IPS DF 6.9 (cell line): ENCODE measurements at regions not wholly inside any gene's neighbourhood (a gene's known extent, or its start where the extent isn't known, plus 50 kb on each side); places are given as distances from the start of the nearest gene placed in this dataset.

Experiments
- DNase-seq: peaks from one replicate; pipeline ENCODE4 v3.0.0-alpha.2; 2013; ENCODE audit warnings: low read depth, low spot score
- H3K27ac ChIP-seq: one replicate; pipeline ENCODE4 v1.5.1; 2013; ENCODE audit warnings: low read length, control low read depth
- H3K27me3 ChIP-seq: 2 replicates; pipeline ENCODE4 v1.6.1; 2013; ENCODE audit warnings: mild to moderate bottlenecking, low read length; ENCODE audit not compliant: control insufficient read depth, insufficient read depth
- H3K36me3 ChIP-seq: 2 replicates; pipeline ENCODE4 v1.6.1; 2013; ENCODE audit warnings: low read length; ENCODE audit not compliant: control insufficient read depth, insufficient read depth
- H3K4me1 ChIP-seq: 2 replicates; pipeline ENCODE4 v1.6.1; 2013; ENCODE audit warnings: low read length; ENCODE audit not compliant: control insufficient read depth, insufficient read depth
- H3K4me3 ChIP-seq: 2 replicates; pipeline ENCODE4 v1.5.1; 2013; ENCODE audit warnings: mild to moderate bottlenecking, low read length
- H3K9me3 ChIP-seq: 2 replicates; pipeline ENCODE4 v1.6.1; 2013; ENCODE audit warnings: low read length, inconsistent platforms; ENCODE audit not compliant: control insufficient read depth, insufficient read depth
- WGBS: extraction: QIAGEN DNeasy Blood & Tissue Kit; methylation state at CpG from one replicate; pipeline ENCODE4 v1.1.7; 2013; ENCODE audit warnings: mixed read lengths, missing lambda C conversion rate; ENCODE audit not compliant: insufficient read length, insufficient coverage; 5-methylcytosine and 5-hydroxymethylcytosine counted together

GRCh38 chr5:154118893-154119336 lies 71.6 kb upstream of the GALNT10 start:
- Histone ChIP-seq H3K36me3 (no peaks in the 10 kb centered on the region), H3K27ac (no peak overlapping the region), H3K4me1 (no peaks in the 10 kb centered on the region), H3K4me3 (no peak overlapping the region), H3K9me3 (no peaks in the 10 kb centered on the region), H3K27me3 (no peaks in the 10 kb centered on the region)
- DNase-seq: no peak
- no CpG with 5 or more reads among the region's 4 CpGs for WGBS

GRCh38 chr5:154129013-154129412 lies 61.5 kb upstream of the GALNT10 start:
- no peak overlapping the region for H3K4me3 ChIP-seq
- WGBS: no CpG with 5 or more reads among the region's 3 CpGs

DNA sequence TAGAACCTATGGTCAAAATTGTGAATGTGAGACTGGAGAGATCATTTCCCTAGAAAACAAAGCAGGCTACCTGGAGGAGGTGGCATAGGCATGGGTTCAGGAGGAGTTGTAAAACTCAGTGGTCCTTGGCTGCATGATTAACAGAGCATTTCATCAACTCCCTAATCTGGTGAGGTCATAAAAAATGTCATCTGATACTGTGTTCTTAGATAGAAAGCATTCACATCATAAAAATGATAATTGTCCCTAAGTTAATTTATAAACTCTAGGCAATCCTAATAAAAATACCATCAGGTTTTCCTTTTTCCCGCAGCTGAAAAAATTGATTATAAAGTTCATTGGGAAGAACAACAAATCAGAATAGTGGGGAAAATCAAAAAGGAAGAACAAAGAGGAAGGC lies 60.6 kb upstream of the GALNT10 start:
- no peak overlapping the region for H3K27ac ChIP-seq
- H3K9me3 ChIP-seq: no peaks in the 10 kb centered on the region
- no peak overlapping the region for H3K4me3 ChIP-seq
- no peaks in the 10 kb centered on the region for H3K4me1 ChIP-seq
- WGBS: no CpG with 5 or more reads among the region's 1 CpG
- H3K36me3 ChIP-seq: no peaks in the 10 kb centered on the region
- no peaks in the 10 kb centered on the region for H3K27me3 ChIP-seq
- no peak for DNase-seq

More at GRCh38 chr5:154129013-154129412, 61.5 kb upstream of the GALNT10 start:
- Histone ChIP-seq H3K27ac (no peak overlapping the region), H3K9me3 (no peaks in the 10 kb centered on the region), H3K4me1 (no peaks in the 10 kb centered on the region), H3K27me3 (no peaks in the 10 kb centered on the region), H3K36me3 (no peaks in the 10 kb centered on the region)
- DNase-seq: no peak

DNA sequence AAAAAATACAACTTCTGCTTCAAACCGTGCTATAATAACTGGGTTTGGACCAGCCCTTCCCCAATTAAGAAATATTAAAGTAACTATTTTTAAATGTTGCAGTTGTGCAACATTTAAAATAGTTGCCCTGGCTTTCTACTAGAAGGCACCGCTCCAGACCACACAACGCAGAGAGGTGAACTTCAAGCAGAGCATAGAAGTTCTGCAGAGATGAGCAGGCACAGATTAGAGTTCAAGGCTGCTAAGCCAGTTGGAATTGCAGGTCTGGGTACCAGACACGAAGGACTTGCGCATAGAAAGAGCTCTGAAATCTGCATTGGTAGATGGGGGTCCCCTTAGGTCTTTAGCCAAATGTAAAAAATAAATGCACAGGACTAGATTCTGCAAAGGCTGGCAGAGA lies 58.7 kb upstream of the GALNT10 start:
- no peaks in the 10 kb centered on the region for H3K27me3 ChIP-seq
- no peak for DNase-seq
- no peaks in the 10 kb centered on the region for H3K9me3 ChIP-seq
- H3K27ac ChIP-seq: no peak overlapping the region
- H3K36me3 ChIP-seq: no peaks in the 10 kb centered on the region
- no CpG with 5 or more reads among the region's 5 CpGs for WGBS
- no peaks in the 10 kb centered on the region for H3K4me1 ChIP-seq
- H3K4me3 ChIP-seq: no peak overlapping the region

DNA sequence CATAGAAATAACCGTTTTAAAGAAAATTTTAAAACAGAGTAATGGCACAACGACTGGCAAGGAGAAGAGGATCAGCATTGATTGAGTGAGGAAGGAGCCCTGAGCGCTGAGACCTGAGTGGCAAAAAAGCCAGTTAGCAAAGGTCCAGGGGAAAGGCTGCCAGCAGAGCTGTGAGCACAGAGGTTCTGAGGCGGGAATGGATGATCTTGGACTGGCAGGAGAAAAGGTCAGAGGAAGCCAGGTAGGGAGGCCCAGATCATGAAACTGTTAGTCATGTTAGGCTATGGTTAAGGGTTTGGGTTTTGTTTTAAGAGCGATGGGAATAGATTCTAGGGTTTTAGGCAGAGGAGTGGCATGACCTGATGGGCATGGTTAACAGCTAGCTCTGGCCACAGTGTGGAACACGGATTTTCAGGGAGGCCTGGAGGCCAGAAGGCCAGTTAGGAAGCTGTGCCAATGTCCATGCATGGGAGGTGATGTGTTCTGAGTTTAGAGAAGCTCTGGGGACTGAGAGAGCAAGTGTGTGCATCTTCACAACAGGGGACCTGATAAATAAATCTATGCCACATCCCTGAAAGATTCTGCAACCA lies 57.7 kb upstream of the GALNT10 start:
- no peaks in the 10 kb centered on the region for H3K36me3 ChIP-seq
- H3K27ac ChIP-seq: no peak overlapping the region
- H3K4me1 ChIP-seq: no peaks in the 10 kb centered on the region
- no peak overlapping the region for H3K4me3 ChIP-seq
- DNase-seq: no peak
- H3K9me3 ChIP-seq: no peaks in the 10 kb centered on the region
- WGBS: 100% methylated on average over 1 of the region's 6 CpGs
- H3K27me3 ChIP-seq: no peaks in the 10 kb centered on the region

GRCh38 chr5:154133591-154133990 lies 56.9 kb upstream of the GALNT10 start:
- no peaks in the 10 kb centered on the region for H3K27me3 ChIP-seq
- no CpG with 5 or more reads among the region's 10 CpGs for WGBS

DNA sequence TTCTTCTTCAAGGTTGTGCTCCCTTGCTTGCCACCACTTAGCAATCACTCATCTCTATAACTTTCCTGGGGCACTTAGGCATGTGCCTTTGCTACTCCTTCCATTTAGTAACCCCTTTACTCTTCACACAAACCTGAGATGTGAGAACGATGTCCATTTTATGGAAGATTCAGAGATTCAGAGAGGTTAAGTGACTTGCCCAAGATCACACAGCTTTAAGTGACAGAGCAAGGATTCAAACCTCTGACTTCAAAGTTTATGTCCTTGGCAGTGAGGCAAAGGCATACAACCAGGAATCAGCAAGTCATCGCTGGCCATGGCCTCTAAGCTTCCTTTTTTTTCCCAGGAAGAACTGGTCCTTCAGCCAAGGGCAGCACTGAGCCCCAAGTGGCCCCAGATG lies 56.0 kb upstream of the GALNT10 start:
- no peak overlapping the region for H3K27ac ChIP-seq
- H3K9me3 ChIP-seq: no peaks in the 10 kb centered on the region
- no peak overlapping the region for H3K4me3 ChIP-seq
- H3K4me1 ChIP-seq: no peaks in the 10 kb centered on the region
- no peak for DNase-seq
- H3K36me3 ChIP-seq: no peaks in the 10 kb centered on the region
- WGBS: no CpG with 5 or more reads among the region's 2 CpGs
- no peaks in the 10 kb centered on the region for H3K27me3 ChIP-seq

More at GRCh38 chr5:154133591-154133990, 56.9 kb upstream of the GALNT10 start:
- H3K4me3 ChIP-seq: no peak overlapping the region
- H3K9me3 ChIP-seq: no peaks in the 10 kb centered on the region
- H3K27ac ChIP-seq: no peak overlapping the region
- H3K4me1 ChIP-seq: no peaks in the 10 kb centered on the region
- no peak for DNase-seq
- no peaks in the 10 kb centered on the region for H3K36me3 ChIP-seq

- no peaks in the 10 kb centered on the region for H3K36me3 ChIP-seq
- no peaks in the 10 kb centered on the region for H3K9me3 ChIP-seq
- WGBS: no CpG with 5 or more reads among the region's 9 CpGs
- no peak for DNase-seq
- H3K27me3 ChIP-seq: no peaks in the 10 kb centered on the region
- no peaks in the 10 kb centered on the region for H3K4me1 ChIP-seq
- H3K4me3 ChIP-seq: no peak overlapping the region
- H3K27ac ChIP-seq: no peak overlapping the region
Observed at GRCh38 chr5:154135125-154135817, 55.3 kb upstream of the GALNT10 start.

DNA sequence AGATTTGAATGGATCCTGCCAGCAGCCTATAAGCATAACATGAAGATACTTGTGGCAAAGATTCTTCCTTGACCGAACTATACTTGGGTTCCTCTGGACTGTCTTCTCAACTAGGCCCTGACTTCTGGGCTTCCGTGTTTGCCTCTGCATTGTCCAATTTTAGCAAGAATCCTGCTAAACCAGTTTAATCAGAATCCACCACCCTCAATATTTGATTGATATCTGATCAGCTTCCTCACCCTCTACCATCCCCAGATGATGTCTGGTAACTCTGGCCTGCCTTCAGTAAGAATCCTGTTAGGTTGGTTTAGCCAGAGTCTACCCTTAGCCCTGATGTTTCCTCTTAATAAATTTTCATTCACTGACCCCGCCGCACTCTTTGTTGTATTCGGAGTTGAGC lies 54.4 kb upstream of the GALNT10 start:
- Histone ChIP-seq H3K9me3 (no peaks in the 10 kb centered on the region), H3K4me3 (no peak overlapping the region), H3K4me1 (no peaks in the 10 kb centered on the region), H3K27me3 (no peaks in the 10 kb centered on the region), H3K36me3 (no peaks in the 10 kb centered on the region), H3K27ac (no peak overlapping the region)
- no peak for DNase-seq
- no CpG with 5 or more reads among the region's 5 CpGs for WGBS

GRCh38 chr5:154138701-154139100 lies 51.8 kb upstream of the GALNT10 start:
- WGBS: no CpG with 5 or more reads among the region's 4 CpGs
- Histone ChIP-seq H3K27me3 (no peaks in the 10 kb centered on the region), H3K4me3 (no peak overlapping the region), H3K36me3 (no peaks in the 10 kb centered on the region), H3K4me1 (no peaks in the 10 kb centered on the region), H3K27ac (no peak overlapping the region), H3K9me3 (no peaks in the 10 kb centered on the region)
- no peak for DNase-seq

DNA sequence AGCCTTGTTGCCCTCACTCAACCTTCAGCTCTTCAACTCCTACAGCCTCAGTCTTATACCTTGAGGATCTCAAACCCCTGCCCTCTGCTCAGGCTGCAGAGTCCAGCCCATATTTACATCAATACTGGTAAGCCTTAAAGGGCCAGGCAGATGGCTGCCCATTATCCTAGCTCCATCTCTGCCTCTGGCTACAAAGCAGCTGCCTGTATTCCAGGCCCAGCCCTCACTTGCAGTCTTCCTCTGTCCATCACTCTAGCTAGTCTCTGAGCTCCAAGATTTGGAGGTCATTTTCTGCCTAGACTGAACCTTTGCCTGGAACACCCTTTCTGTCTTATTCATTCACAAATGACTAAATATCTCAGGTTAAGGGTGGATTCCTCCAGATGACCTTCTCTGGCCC lies 50.2 kb upstream of the GALNT10 start:
- Histone ChIP-seq H3K4me3 (no peak overlapping the region), H3K9me3 (no peaks in the 10 kb centered on the region), H3K4me1 (no peaks in the 10 kb centered on the region), H3K27me3 (no peaks in the 10 kb centered on the region), H3K27ac (no peak overlapping the region), H3K36me3 (no peaks in the 10 kb centered on the region)
- DNase-seq: no peak
